GM12872 (cell line): ENCODE measurements at regions not wholly inside any gene's neighbourhood (a gene's known extent, or its start where the extent isn't known, plus 50 kb on each side); places are given as distances from the start of the nearest gene placed in this dataset.

ENCODE experiments used
- CTCF ChIP-seq: IDR thresholded peaks from 3 replicates; pipeline ENCODE4 v1.5.1; 2011; ENCODE audit warnings: low read depth, mild to moderate bottlenecking, low read length, moderate library complexity; ENCODE audit not compliant: insufficient read depth

GRCh38 chr15:37260255-37260654, 159.9 kb upstream of the MEIS2 start:
- no peak for TF ChIP-seq CTCF

- TF ChIP-seq CTCF: no peak
These were observed 161.3 kb upstream of the MEIS2 start for GRCh38 chr15:37261685-37262084.

DNA sequence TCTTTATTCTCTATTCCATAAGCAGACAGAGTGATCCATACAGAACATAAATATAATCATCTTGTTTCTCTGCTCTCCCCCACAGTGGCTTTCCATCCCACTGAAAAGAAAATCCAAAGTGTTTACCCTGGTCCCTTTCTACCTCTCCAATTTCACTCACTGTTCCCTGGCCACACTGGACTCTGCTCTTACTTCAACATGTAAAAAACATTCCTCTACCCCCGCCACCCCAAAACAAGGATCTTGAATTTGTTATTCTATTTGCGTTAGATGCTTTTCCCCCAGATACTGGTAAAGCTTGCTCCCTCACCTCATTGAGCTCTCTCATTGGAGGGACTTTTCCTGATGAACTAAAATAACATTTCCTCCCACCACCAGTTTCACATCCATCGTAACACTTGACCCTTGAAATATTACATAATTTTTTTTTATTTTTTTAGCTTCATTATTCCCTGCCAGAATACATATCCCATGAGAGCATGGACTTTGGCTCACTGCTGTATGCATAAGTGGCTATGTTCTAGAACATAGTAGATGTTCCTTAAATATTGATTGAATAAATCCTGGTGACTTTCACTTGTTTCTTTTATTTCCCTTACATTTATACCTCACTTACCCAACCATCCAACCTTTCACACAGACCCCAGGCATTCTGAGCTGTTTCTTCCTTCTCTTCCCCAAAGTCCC, 162.7 kb upstream of the MEIS2 start:
- TF ChIP-seq CTCF: no peak

GRCh38 chr15:37289109-37289765, 188.9 kb upstream of the MEIS2 start:
- no peak; the same call in 2 of the 3 replicates for TF ChIP-seq CTCF

DNA sequence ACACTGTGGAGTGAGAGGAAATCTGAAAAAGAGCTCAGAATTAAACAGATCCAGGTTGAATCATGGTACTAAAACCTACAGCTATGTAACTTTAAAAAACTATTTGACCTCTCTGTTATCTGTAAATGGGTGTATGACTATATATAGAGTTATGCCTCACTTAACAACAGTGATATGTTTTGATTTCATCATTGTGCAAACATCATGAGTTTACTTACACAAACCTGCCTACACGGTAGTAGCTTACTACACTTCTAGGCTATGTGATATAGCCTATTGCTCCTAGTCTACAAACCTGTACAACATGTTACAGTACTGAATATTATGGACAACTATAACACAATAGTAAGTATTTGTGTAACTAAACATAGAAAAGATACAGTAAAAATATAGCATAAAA, 191.6 kb upstream of the MEIS2 start:
- TF ChIP-seq CTCF: no peak

GRCh38 chr15:37298271-37298670, 197.9 kb upstream of the MEIS2 start:
- TF ChIP-seq CTCF: no peak

- no peak for TF ChIP-seq CTCF
These were observed 239.1 kb upstream of the MEIS2 start for GRCh38 chr15:37339437-37339836.
